Activated T-cell treated with anti-CD3 and anti-CD28 coated beads, Interleukin-2, amount 50 U/mL, for 48 hours (primary cell): ENCODE measurements at regions not wholly inside any gene's neighbourhood (a gene's known extent, or its start where the extent isn't known, plus 50 kb on each side); places are given as distances from the start of the nearest gene placed in this dataset.

ENCODE experiments used
- DNase-seq, 2 experiments: peaks; one replicate each; pipeline ENCODE4 v3.0.0-alpha.2; 2020

DNA sequence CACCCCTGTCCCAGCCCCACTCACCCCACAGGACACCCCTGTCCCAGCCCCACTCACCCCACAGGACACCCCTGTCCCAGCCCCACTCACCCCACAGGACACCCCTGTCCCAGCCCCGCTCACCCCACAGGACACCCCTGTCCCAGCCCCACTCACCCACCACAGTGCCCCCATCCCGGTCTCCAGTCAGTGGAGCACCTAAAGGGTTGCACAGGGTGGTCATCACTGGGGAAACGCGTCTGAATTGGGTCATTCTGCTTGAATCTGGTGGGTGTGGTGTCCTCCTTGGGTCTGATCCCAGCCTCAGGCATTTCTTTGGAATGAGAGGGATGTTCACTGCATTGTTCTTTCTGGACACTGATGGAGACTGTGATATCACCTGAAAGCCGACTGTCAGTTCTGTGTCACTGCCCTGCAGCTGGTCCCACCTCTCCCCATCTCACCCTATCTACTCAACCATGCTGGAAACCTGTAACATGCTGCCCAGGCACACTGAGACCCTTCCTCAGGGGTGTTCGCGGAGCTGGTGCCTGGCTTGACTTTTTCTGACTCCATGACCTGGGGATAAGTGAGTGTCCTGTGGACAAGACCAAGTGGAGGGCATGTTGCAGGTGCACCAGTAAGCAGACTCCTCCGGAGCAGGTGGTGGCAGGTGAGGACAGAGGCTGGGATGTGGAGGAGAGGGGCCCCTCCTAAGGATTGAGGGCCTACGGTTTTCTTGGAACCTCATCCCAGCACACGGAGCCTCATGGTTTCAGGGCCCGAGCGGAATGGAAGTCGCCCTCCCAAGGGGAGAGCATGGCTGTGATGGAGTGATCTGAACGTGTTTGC, 262.5 kb upstream of the PPP2R2D start:
- no peak for DNase-seq

DNA sequence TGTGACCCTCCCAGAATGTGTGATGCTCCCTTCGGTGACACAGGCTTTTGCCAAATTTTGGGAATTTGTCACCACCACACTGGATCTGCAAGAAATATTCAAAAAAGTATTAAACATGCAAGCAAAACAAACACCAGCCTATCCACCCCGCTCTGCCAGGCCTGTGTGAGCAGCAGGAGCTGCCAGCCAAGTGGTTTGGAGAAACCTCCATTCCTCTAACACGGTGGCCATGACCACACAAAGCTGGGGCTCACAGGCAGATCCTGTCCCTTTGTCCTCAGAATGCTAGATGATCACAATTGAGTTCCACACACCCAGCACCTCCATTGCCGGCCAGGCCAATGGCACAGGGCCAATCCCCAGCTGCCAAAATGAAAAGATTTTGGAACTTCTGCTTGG, 261.9 kb upstream of the PPP2R2D start:
- no peak for DNase-seq

DNA sequence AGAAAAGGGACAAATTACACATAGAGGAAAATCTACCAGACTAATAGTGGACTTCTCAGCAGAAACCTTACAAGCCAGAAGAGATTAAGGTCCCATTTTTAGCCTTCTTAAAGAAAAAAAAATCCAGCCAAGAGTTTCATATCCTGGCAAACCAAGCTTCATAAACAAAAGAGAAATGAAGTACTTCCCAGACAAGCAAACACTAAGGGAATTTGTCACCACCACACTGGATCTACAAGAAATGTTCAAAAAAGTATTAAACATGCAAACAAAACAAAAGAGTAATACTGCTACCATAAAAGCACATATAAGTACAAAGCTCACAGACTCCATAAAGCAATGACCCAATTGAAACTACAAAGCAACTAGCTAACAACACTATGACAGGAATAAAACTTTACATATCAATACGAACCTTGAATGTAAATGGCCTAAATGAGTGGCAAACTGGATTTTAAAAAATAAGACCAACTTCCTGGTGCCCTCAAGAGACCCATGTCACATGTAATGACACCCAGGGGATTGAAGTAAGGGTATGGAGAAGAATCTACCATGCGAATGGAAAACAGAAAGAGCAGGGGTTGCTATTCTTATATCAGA, 260.7 kb upstream of the PPP2R2D start:
- no peak for DNase-seq

DNA sequence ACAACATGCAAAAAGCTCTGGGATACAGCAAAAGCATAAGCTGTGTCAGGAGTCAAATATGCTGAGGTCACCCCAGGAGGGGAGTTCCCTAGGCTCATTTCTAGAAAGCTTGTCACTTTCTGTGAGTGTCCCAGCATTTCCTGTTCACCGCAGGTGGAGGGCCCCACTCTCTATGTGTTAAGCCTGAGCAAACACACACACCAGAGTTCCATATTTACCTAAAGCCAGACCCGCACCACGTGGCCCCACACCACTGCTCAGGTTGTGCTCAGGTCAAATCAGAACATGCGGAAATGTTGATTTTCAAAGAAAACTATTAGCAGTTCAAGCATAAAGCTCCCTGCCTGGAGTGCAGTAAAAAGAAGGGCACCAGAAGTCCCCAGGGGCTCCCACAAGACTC, 259.6 kb upstream of the PPP2R2D start:
- peak; percentile 30 to 33 for DNase-seq

DNA sequence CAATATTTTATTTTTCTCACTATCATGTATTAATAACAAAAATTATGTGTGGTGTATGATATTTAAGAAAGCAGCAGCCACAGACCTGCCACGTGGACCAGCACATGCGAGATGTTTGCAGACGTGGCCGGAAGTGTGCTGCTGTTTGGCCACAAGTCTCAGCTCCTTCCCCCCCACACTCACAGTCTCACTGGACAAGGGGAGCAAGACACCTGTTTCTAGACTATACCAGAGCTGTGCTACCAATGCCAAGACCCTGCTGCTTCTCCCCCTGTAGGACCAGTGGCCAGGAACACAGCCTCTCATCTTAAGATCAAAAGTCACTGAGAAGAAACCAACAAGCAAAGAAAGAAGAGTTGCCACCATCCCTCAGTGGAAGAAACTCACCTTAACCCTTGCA, 258.9 kb upstream of the PPP2R2D start:
- no peak for DNase-seq

DNA sequence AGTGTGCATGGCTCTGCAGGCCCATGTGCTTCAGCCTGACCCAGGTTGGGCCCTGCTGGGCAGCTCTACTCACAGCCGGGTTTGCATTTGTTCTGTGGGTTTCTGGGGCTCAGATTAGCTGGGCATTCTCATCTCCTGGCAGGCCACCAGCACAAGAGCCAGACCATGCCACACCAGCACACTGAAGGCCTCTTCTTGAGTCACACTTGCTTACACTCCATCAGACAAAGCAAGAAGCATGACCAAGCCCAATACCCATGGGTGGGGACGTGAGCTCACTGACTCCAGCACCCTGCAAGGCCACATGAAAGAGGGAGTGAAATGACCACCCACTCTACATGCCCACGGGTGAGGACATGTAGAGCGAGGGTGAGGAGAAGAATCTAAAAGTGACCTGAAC, 257.8 kb upstream of the PPP2R2D start:
- DNase-seq, result no peak

DNA sequence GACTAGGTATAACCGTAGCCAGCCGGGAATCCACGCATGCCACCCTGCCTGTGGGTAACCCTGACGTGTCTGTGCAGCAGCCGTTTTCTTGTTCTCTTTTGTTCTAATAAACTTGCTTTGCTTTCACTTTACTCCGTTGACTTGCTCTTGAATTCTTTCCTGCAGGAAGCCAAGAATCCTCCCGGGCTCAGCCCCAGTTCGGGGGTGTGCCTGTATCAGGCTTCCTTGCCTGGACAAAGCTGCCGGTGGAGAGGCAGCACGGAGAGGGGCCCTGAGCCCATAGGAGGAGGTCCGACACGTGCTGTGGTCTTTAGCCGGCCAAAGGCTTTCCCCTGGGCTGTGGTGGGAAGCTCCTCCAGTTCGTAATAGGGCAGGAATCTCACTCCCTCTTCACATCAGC, 256.5 kb upstream of the PPP2R2D start:
- DNase-seq, result no peak

DNA sequence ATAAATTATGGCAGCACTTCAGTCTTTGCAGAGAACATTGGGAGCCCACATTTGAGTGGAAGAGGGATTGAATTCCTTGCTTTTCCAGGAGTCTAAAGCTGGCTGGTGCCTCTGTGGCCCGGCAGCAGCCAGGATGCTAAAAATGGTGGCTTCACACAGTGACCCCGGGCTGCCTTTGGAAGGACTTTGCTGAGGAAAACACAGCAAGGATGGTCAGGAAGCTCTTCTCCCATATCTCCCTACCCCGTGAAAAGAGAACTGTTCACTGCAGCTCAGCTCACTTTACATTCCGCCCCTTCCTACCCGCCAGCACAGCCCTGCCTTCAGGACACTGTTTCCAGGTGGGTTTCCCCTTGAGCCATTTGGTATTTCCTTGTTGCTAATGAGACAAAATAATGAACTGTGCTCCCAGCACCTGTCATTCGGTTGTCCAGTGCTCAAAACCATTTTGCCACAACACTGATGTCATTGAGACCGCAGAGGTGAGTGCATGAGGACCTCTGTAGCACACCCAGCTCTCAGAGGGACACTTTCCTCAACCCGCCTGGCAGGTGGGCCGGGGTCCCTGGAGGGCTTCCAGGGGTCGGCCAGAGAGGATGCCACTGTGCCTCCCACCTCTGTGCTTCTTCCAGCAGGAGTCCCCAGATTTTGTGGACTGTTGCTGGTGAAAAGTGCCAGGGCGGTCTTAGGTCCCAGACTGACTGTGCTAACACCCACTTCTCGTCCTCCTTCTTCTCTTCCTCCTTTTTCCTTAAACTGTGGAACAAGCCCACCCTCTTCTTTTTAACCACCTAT, 255.7 kb upstream of the PPP2R2D start:
- no peak for DNase-seq

DNA sequence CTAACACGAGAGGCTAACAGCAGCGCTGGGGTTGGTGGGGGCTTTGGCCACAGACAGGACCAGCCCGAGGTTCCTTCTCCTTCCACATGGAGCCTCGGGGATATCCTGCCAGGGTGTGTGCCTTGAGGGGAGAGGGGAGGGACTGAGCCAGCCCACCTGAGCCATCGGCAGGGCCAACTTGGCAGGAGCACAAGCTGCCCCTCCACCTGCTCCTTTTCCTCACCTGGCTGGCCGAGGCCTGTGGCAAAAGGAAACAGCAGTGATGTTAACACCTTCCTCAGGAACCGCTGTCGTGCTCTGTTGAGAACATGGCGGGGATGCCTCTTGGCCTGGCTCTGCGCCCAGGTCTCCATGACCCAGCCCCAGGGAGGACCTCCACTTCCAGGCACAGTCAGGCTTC, 255.1 kb upstream of the PPP2R2D start:
- DNase-seq, result no peak

DNA sequence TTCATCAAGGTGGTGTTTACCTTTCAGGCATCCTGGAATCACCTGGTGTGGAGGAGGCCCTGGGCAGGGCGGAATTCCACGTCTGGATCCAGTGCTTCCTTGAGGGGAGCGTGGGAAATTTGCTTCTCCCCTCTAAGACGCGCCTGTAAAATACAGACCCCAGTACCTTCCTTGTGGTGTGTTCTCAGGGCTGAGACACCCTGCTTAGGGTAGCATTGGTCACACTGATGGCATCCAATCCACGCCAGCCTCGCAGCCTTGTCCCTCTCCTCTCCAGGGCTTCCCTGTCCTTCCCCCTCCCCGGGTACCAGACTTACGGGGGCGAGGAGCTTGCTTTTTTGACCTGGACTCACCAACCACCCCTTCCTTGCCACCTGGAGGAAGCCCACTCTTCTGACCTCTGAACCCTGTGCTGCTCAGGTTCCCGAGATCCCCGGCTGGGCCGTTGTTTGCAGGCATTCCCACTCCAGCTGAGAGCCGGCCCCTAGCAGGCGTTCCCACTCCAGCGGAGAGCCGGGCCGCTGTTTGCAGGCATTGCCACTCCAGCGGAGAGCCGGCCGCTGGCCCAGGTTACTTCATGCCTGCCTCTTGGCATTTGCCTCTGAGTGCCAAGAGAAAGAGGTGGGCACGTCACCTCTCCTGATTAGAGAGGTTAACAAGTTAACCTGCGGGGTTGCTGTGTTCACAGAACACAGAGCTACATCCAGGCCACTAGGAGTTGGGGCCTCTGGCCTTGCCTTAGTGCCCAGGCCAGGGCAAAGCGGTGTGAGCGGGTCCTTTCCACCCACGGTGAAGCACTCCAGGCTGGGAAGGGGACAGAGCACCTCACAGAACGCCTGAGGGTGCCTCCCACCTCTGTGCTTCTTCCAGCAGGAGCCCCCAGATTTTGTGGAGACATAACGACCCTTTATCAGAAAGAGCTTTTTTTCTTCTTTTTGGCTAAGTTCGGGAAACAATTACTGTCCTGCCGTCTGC, 254.0 kb upstream of the PPP2R2D start:
- no peak for DNase-seq

DNA sequence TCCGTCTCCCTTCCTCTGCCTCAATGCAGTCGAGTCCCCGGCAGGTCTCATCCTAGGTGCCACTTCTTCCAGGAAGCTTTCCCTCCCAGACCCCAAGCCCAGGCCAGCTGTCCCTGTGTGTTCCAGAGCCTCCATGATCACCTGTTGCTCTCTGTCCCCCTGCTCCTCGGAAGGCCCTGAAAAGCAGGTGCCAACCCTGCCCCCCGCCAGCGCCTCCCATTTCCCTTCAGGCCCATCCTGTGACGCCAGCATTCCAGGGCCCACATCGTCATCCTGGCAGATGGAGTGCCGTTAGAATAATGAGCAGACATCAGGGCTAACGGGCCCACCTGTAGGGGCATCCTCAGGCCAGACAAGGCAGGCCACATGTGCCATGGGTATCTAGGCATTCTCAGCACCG, 253.0 kb upstream of the PPP2R2D start:
- no peak for DNase-seq

DNA sequence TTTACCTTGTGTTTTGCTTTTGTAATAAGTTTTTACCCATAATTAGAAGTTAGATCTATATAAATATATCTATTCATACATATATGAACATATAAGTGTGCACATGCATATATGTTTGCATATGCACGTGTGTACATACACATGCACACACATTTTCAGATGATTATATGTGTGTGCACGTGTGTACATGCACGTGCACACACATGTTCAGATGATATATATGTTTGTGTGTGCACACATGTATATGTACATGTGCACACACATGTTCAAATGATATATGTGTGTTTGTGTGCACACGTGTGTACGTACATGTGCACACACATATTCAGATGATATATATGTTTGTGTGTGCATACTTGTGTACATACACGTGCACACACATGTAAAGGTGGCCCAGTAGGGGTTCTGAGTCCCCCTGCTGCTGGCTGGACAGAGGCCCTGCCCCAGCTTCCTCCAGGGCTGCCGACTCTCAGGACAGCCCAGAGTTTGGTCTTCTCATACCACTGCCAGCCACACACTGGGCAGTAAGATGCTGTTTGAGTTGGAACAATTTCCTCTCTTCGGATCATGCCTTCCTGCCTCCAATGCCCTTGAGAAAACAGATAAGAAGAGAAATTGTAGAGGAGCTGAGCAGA, 252.3 kb upstream of the PPP2R2D start:
- no peak for DNase-seq

DNA sequence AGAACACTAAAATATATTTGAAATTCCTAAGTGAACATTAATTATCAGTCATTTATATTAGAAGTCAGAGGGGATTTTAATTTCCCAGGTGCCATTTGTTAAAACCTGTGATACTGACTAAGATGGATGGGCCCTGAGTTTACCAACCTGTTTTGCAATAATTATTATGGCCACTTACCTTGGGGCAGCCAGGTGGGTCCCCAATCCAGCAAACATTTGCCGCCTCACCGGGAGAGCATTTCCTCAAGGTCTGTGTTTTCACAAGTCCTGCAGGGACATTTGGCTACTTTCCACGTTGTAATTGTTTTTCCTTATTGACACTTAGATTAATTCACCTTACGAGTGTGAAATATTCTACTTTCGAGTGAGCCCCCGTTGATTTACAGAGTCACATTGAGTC, 251.2 kb upstream of the PPP2R2D start:
- no peak for DNase-seq

DNA sequence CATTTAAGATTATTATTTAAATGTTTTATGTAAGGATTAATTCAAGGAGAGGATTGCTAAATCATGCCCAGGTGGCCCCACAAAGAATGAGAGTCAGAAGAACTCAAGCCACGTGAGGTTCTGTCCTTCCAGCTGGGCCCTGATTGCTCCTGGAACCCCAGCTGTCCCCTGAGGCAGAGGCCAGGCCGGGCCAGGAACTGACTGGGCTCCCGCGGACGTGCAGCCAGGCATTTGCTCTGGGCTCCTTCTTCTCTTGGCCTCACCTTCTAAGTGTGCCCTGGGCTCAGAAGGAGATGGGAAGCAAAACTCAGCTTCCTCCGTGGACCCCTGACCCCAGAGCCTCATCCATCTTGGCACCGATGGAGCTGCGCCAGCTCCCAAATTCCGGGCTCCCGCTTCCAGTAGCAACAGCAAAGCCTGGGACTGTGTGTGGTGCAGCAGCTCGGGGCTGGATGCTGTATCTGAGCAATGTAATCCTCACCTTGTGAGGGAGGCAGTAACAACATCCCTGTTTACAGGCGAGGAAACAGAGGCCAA, 250.6 kb upstream of the PPP2R2D start:
- no peak for DNase-seq

DNA sequence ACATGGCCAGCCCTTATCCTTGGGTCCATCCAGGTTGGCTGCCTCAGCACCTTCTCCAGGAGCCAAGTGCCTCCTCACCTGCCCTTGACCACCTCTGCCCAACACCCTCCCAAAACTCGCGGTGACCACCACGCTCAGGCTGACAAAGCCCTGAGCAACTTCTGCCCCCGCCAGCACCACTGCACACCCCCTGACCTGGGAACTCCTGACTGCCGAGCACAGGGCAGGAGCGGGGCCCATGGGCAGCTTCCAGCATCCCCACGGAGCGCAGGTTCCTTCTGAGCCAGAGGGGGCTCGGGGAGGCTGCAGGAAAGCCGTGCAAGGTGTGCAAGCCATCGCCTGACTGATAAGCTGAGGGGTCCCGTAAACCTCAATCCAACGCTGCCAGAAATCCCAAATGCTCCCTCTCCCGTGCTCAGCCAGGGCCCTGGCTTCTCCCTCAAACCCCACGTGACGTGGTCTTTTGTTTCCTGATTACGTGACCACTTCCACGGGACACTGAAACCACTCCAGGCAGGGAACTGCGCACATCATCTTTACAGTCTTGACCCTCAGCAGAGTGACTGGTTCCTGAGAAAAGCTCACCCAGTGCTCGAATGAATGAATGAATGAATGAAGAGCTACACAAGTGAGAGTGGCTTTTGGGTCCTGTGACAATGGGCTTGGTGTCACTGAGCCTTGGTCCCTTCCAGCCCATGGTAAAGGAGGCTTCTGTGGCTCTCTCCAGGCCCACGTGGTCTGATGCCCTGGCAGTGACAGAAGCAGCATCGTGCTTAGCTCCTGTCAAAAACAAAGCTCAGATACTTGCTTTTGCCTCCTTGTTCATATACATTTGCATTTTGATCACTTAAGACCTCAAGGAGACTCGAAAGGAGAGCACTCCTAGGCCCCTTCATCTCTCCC, 249.8 kb upstream of the PPP2R2D start:
- no peak for DNase-seq

DNA sequence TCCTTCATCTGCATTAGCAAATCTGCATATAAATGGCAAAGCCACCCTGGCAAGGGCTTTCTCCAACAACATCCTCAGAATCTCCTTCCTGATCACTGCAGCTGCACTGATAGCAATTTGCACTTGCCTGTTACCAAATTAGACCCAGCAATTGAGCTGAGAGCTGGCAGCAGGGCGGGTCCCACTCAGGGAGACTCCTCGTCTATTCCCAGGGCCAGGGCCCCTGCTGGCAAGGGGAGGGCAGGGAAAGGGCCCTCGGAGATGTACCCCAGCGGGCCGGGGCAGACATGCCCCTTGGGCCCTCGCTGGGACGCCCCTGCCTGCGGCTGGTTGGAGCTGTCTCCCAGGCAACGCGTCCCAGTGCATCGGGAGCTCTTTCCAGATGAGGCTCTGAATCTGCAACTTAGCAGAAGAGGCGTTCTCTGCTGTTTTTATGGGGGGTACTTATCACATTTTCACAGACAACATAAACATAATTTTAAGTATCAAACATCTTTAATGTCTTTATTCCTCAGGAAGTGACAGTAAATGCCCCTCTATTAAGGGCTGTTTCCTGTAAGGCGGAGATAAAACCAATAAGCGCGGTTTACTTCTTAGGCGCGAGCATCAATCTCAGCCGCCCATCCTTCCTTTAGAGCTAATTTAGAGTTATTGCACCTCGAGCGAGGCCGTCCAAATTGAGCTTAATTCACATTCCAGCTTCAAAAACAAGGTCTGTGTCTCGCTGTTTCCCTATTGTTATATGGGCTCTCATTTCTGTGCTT, 249.0 kb upstream of the PPP2R2D start:
- DNase-seq, result no peak

DNA sequence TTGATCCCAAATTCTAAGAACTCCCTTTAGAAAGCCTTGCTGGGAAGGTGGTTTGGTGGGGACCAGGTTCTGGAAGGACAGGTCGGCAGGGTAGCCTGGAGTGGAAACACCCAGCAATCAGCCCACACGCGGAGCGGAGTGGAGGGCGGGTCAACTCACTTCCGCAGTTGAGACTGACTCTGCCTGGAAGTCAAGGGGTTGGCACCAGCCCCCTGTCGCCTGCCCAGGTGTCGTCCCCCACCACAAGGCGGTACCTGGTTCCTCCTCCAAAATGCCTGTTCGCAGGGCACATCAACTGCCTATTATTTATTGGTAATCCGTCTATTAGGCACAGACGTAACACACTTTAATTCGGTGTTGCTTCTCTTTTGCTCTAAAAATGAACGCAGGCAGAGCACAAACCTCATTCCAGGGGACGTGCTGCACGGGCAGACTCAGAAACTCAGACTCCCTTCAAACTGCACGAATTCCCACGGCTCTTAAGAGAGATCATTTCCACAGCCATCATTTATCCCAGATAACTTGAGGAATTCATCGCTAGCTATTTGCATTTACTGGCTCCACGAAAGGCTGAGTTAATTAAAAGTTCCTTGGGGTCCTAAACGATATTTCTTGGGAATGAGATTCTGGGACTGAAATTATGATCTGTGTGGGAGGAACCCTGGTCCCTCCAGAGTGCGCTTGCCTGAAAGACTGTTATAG, 248.2 kb upstream of the PPP2R2D start:
- no peak for DNase-seq

DNA sequence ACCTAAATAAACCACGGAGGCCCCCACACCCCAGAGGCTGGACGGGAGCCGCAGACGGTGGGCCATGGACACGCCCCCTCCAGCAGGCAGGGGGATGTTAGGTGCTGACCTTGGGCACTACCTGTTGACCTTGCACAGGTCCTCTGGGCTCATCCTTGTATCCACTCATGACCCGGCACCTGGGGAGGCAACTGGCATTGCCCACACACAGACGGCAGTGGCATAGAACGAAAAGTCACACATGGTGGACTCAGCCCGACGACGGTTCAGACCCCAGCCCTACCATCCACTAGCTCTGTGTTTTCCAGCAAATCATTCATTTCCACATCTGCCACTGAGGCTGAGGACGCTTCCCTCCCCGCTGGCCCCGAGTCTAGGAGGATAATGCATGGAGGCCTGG, 247.7 kb upstream of the PPP2R2D start:
- DNase-seq, result no peak
